ENCODE measurements at regions not wholly inside any gene's neighbourhood (a gene's known extent, or its start where the extent isn't known, plus 50 kb on each side); places are given as distances from the start of the nearest gene placed in this dataset.

- Histone ChIP-seq H3K9ac (ENCODE audit: low read length) (no peak overlapping the region), H3K27me3 (ENCODE audit: low read depth, low read length) (no peaks in the 10 kb centered on the region), H3K9me3 (ENCODE audit: insufficient read depth, low read length) (no peaks in the 10 kb centered on the region), H2AFZ (ENCODE audit: low read depth, low read length) (no peak overlapping the region), H3K36me3 (replicated peaks; ENCODE audit: low read depth, low read length) (no peaks in the 10 kb centered on the region), H3K27ac (ENCODE audit: low read length) (no peak overlapping the region), H3K4me2 (ENCODE audit: low read length) (no peak overlapping the region), H3K4me1 (ENCODE audit: low read length) (no peaks in the 10 kb centered on the region), H3K79me2 (ENCODE audit: low read length) (no peaks in the 10 kb centered on the region), H4K20me1 (ENCODE audit: insufficient read depth, low read length) (no peaks in the 10 kb centered on the region), H3K4me3 (ENCODE audit: low read length) (no peak overlapping the region)
- TF ChIP-seq CTCF (IDR thresholded peaks at IDR 0.05; ENCODE audit: low read depth, low read length) (no peak), EZH2phosphoT487 (IDR thresholded peaks at IDR 0.05; ENCODE audit: low read depth) (no peak)
These were observed 1499.0 kb downstream of the EFNA5 start for GRCh38 chr5:106171708-106172107.

GRCh38 chr5:106171132-106171531 lies 1499.6 kb downstream of the EFNA5 start:
- H3K4me3 ChIP-seq (ENCODE audit: low read length), result no peak overlapping the region
- no peaks in the 10 kb centered on the region for H3K79me2 ChIP-seq (ENCODE audit: low read length)
- no peak overlapping the region for H2AFZ ChIP-seq (ENCODE audit: low read depth, low read length)
- no peaks in the 10 kb centered on the region for H3K36me3 ChIP-seq (replicated peaks; ENCODE audit: low read depth, low read length)
- H3K27ac ChIP-seq (ENCODE audit: low read length), result no peak overlapping the region
- no peaks in the 10 kb centered on the region for H3K4me1 ChIP-seq (ENCODE audit: low read length)
- no peak overlapping the region for H3K4me2 ChIP-seq (ENCODE audit: low read length)
- TF ChIP-seq CTCF (IDR thresholded peaks at IDR 0.05; ENCODE audit: low read depth, low read length) (no peak), EZH2phosphoT487 (IDR thresholded peaks at IDR 0.05; ENCODE audit: low read depth) (no peak)
- H4K20me1 ChIP-seq (ENCODE audit: insufficient read depth, low read length), result no peaks in the 10 kb centered on the region
- H3K9ac ChIP-seq (ENCODE audit: low read length), result no peak overlapping the region
- no peaks in the 10 kb centered on the region for H3K27me3 ChIP-seq (ENCODE audit: low read depth, low read length)
- no peaks in the 10 kb centered on the region for H3K9me3 ChIP-seq (ENCODE audit: insufficient read depth, low read length)

- no peaks in the 10 kb centered on the region for H3K4me1 ChIP-seq (ENCODE audit: low read length)
- no peak overlapping the region for H2AFZ ChIP-seq (ENCODE audit: low read depth, low read length)
- no peaks in the 10 kb centered on the region for H3K9me3 ChIP-seq (ENCODE audit: insufficient read depth, low read length)
- H3K27ac ChIP-seq (ENCODE audit: low read length), result no peak overlapping the region
- no peak overlapping the region for H3K4me3 ChIP-seq (ENCODE audit: low read length)
- H3K4me2 ChIP-seq (ENCODE audit: low read length), result no peak overlapping the region
- TF ChIP-seq CTCF (IDR thresholded peaks at IDR 0.05; ENCODE audit: low read depth, low read length), result no peak
- no peak for TF ChIP-seq EZH2phosphoT487 (IDR thresholded peaks at IDR 0.05; ENCODE audit: low read depth)
- no peaks in the 10 kb centered on the region for H4K20me1 ChIP-seq (ENCODE audit: insufficient read depth, low read length)
- H3K36me3 ChIP-seq (replicated peaks; ENCODE audit: low read depth, low read length), result no peaks in the 10 kb centered on the region
- H3K79me2 ChIP-seq (ENCODE audit: low read length), result no peaks in the 10 kb centered on the region
- no peaks in the 10 kb centered on the region for H3K27me3 ChIP-seq (ENCODE audit: low read depth, low read length)
- H3K9ac ChIP-seq (ENCODE audit: low read length), result no peak overlapping the region
These were observed 1503.0 kb downstream of the EFNA5 start for GRCh38 chr5:106167766-106168165.

- H3K27ac ChIP-seq (ENCODE audit: low read length), result no peak overlapping the region
- H3K4me1 ChIP-seq (ENCODE audit: low read length), result no peaks in the 10 kb centered on the region
- TF ChIP-seq CTCF (IDR thresholded peaks at IDR 0.05; ENCODE audit: low read depth, low read length) (no peak), EZH2phosphoT487 (IDR thresholded peaks at IDR 0.05; ENCODE audit: low read depth) (no peak)
- no peak overlapping the region for H3K4me2 ChIP-seq (ENCODE audit: low read length)
- H3K36me3 ChIP-seq (replicated peaks; ENCODE audit: low read depth, low read length), result no peaks in the 10 kb centered on the region
- no peaks in the 10 kb centered on the region for H3K27me3 ChIP-seq (ENCODE audit: low read depth, low read length)
- H3K9me3 ChIP-seq (ENCODE audit: insufficient read depth, low read length), result no peaks in the 10 kb centered on the region
- H3K9ac ChIP-seq (ENCODE audit: low read length), result no peak overlapping the region
- H4K20me1 ChIP-seq (ENCODE audit: insufficient read depth, low read length), result no peaks in the 10 kb centered on the region
- H2AFZ ChIP-seq (ENCODE audit: low read depth, low read length), result no peak overlapping the region
- no peaks in the 10 kb centered on the region for H3K79me2 ChIP-seq (ENCODE audit: low read length)
- no peak overlapping the region for H3K4me3 ChIP-seq (ENCODE audit: low read length)
These were observed 1507.5 kb downstream of the EFNA5 start for GRCh38 chr5:106163233-106163632.
